Stromal cell of bone marrow (primary cell): ENCODE measurements at regions not wholly inside any gene's neighbourhood (a gene's known extent, or its start where the extent isn't known, plus 50 kb on each side); places are given as distances from the start of the nearest gene placed in this dataset.

Experiments
- DNase-seq: peaks from one replicate; pipeline ENCODE4 v3.0.0-alpha.2; 2012; ENCODE audit warnings: low read depth

DNA sequence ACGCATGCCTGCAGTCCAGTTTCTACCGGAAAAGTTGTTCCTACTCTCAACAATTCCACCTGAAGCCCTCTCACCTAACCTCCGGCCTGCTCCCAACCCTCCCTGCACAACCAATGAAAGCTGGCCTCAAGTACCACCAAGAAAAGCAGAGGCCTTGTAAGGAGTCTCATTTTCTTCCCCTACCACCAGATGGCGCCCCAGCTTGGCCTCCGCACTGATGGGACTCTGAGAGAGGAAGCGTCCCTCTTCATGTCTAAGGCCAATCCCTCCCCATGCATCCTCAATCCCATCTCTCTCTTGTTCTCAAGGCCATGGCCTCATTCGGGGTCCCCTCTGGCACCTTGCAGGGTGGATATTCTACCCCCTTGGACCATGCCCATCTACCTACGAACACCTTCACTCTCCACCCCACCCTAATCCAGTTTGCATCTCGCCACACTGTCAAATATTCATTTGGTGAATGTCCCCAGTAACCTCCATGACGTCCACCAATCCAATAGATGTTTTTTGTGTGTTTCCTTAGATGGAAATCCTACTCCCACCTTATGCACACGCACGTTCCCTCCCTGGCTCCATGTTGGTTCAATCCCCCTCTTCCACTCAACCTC, 412.8 kb downstream of the ZNF536 start:
- peak; percentile 2 for DNase-seq

DNA sequence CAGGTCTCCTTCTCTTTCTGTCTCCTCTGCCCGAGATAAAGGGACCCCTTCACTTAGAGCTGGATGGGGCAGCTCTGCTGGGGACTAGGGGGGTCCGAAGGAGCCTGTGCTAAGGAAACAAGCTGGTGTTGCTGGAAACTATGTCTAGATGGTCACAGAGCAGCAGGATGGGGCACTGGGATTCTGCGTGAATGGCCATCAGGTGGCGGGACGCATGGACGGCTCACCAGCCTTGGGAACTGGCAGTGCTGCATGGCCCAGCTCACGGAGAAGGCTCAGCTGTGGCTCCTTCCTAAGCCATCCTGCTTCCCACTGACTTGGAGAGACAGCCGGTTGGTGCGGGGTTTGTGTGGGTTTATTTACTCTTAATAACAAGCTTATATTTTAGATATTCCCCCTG, 411.8 kb downstream of the ZNF536 start:
- no peak for DNase-seq

DNA sequence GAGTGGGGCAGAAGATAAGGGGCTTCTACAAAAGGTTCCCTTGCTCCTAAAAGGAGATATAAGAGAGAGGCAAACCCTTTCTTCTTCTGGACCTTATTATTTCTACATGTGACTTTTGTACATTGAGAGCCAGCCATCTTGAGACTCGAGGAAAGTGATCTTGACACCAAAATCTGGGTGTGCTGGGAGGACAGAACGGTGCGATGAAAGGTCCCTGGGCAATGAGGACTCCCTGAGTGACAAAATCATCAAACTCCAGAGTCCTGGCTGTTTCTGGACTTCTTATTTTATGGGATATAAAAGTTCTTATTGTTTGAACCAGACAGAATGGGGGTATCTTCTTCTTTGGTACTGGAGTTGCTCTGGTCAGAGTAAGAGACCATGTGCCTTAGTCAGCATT, 411.0 kb downstream of the ZNF536 start:
- no peak for DNase-seq

DNA sequence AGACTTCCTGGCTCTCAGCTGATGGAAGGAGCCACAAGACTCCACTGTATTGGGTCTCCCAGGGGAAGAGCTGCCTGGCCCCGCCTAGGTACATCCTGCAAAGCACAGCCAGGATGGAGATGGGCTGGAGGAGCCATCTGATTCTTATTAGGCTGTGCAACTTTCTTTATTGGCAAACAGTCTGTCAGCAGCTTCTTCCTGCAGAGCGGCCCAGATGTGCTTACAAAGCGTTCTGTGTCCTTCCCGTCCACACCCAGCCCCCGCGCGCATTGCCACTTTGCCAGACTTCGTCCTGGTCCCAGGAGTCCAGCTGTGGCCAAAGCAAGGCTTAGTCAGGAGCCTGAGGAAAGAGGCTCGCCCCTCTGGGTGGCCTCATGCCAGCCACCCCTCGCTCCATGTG, 409.3 kb downstream of the ZNF536 start:
- DNase-seq = no peak

DNA sequence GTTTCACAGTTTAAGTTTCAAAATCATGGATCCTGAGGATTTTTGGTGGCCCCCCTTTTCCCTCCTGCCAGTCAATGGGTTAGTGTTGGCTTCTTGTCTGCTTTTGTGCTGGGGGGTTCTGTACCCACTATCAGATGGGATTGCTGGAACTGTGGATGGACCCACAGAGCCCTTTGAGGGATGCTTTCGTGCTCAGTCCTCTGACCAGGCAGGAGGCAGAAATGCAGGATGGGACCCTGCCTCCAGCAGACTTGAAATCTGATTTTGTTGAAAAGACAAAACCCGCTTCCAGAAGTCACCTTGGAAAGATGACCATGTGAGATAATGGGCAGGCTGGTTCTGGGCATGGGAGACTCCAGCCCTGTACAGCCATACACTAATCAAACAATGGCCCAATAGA, 408.9 kb downstream of the ZNF536 start:
- DNase-seq = no peak

DNA sequence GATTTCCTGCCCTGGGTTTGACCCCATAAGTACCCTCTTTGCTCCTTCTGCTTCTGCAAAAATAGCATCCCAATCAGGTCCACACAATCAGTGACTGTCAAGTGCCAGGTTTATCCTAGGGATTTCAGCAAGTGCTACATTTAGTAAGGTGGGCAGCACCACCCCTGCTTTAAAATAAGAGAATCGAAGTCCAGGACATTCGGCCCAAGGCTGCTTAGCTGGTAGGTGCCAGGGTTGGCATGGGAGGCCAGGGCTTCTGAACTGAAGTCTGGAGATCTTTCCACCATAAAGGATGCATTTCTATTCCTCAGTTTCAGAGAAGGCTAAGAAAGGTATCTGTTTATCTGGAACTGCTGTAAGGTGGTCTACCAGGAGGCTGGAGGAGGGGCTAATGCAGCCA, 408.3 kb downstream of the ZNF536 start:
- DNase-seq = no peak

DNA sequence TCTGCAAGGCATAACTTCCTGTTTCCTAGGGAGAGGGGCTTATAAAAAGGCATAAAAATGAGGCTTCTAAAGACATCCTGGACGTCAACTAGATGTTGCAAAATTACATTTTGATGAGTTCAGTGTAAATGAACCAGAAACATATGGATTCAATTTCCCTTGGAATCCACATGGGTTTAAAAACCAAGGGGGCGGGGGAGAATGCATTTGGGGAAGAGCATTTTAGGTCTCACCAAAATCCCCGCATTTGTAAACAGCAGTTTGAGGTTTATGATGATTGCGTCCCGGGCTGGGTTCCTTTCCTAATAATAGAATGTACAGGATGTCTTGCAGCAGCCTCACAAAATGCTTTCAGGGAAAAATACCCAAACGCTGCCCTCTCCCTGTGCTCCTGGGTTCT, 407.8 kb downstream of the ZNF536 start:
- no peak for DNase-seq

DNA sequence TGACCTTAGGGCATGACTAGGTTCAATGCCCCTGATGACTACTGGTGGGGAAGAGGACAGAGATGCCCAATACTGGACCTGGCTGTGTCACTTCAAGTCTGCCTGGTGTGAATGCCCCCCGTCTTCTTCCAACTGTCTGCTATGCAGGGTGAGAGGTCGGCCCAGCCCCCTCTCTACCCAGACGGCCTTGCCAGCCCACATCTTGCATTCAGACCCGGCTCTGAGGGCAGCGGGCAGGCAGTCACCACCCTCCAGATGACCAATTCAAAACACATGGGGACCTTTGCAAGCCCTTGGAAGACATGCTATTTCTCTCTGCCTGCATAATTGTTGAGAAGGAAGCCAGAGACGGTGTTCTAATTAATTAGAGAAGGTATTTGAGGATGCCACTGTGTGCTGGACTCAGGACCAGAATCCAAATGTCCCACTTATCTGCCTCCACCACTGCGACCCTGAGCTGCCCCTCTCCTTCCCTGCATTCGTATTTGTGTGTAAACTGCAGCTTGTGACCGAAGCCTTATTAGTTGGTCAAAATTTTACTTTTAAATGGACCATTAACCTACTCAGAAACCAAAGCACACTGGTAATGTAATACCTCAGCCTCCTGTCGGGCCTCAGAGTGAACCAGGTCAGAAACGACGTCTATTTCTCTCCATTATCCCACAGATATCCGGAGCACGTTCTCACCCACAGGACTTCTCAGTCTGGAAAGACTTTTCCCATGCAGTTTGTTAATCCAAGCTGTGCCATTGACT, 407.0 kb downstream of the ZNF536 start:
- no peak for DNase-seq

DNA sequence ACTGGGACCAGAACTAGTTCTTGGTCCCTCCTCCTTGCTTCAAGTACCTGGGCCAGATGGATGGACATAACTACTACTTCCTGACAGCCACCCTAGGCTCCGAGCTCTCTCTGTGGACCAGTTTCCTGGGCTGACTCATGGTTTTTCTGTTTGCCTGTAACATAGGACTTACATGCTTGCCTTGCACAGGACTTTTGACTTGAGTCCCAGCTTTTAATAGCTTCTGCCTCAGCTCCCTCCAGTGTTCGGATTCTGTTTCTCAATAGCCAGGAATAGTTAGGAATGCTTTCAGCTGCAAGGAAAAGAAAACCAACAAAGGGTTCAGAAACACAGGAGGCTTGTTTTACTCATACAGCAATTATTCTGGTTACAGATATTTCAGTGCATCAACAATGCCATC, 405.9 kb downstream of the ZNF536 start:
- DNase-seq = no peak

DNA sequence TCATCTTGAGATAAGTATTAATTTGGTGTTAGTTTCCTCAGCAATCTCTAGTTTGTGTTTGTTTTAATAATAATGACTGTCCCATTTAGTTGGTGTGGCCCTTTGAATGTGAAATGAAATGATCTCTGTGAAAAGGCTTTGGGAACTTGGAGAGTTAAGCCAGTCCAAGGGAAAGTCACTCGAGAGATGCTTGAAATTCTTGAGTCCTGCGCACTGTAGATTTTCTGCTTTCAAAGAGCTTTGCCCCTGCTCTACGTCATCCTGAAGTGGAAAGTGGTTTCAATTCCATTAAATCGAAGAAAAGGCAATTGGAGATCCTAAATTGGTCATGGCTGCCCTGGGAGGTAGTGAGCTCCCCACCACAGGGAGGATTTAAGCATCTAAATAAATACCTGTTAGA, 403.8 kb downstream of the ZNF536 start:
- no peak for DNase-seq

DNA sequence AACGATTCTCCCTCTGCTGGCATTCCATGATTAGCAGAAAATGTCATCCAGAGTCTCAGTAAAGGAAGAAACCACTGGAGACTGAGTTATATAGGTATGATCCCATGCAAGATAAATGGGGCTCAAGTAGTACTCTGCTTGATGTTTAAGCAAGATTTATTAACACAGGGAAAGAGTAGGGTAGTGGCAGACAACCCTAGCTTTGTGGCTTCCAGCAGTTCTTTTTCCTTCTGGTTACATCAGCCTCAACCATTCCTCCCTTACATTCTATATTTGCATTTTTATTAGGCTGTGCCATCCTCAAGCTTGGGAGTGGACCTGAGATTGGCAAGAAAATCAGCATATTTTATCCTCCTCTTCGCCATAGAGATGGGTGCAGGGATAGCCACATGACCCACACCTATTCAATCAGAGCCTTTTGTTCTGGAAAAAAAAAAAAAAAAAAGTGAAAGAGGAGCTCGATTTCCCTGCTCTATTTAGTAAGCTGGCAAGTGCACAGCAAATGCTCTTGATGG, 402.1 kb downstream of the ZNF536 start:
- DNase-seq = no peak

DNA sequence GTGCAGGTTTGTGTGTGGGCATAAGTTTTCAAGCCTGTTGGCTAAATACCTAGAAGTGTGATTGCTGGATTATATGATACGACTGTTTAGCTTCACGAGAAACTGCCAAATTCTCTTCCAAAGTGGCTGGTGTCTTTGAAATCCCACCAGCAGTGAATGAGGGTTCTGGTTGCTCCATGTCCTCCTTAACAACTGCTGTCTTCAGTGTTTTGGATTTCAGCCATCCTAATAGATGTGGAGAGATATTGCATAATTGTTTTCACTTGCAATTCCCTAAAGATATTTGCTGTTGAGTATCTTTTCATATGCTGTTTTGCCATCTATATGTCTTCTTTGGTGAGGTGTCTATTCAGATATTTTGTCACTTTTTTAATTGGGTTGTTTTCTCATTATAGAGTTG, 390.5 kb downstream of the ZNF536 start:
- no peak for DNase-seq

DNA sequence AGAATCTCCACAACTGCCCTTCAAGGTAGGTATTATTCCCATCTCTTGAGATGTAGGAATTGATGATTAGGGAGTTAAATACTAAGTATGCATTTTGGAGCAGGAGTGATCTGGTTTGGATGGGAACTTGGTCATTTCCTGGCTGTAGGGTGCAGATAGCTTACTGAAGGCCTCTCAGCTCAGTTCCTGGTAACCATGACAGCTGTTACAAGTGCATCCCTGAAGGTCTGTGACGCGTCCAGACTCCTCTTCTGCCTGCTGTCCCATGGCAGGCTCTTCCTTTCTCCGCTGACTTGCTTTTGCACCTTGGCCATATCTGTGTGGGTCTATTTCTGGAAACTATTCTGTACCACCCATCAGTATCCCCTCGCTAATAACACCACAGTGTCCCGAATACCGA, 387.8 kb downstream of the ZNF536 start:
- DNase-seq = no peak

DNA sequence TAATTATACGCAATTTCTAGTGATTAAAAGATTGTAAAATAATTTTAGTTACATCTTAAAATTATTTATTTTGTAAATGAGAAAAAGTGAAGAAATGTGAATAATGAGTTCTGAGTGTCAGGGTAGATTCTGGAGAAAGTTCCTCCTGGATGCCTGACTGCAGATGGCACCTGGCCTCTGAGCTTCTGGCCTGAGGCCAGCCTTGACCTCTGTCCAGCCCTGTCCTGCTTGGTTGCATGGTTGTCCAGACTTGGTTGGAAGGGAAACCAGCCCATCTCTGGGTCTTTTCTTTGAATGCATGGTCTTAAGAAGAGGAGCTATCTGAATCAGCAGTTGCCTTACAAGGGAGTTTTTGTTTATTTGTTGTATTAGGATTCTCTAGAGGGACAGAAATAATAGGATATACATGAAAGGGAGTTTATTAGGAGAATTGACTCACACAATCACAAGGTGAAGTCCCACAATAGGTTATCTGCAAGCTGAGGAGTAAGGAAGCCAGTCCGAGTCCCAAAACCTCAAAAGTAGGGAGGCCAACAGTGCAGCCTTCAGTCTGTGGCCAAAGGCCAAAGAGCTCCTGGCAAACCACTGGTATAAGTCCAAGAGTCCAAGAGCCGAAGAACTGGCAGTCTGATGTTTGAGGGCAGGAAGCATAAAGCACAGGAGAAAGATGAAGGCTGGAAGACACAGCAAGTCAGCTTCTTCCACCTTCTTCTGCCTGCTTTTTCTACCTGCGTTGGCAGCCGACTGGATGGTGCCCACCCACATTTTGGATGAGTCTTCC, 385.8 kb downstream of the ZNF536 start:
- no peak for DNase-seq

DNA sequence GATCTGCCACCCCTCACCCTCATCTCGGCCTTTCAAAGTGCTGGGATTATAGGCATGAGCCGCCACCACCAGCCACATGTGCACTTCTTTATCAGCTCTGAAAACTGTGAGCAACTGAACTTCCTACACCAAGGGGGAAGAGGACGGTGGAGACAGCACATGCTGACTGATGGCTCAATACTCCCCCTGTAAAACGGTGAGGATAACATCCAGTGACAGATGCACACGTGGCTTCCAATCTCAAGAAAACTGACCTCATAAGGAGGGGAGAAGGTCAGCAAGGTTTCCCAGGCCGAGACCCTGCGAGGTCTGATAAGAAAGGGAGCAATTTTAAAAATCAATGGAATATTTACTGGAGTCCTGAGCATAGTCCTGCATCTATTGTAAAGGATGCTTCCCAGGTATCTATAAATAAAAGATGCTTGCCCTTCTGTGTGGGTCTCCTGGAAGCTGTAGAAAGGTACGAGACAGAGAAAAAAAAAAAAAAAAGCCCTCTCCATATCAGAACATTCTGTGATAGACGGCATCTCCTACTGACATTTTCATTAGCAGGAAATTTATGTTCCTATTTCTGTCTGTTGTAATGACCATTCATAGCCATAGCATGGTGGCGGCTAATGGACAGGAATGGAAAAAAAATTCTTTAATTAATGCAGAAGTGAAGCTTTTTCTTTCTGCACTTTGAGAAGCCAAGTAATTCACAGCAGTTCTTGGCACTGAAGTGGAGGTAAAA, 385.1 kb downstream of the ZNF536 start:
- no peak for DNase-seq

DNA sequence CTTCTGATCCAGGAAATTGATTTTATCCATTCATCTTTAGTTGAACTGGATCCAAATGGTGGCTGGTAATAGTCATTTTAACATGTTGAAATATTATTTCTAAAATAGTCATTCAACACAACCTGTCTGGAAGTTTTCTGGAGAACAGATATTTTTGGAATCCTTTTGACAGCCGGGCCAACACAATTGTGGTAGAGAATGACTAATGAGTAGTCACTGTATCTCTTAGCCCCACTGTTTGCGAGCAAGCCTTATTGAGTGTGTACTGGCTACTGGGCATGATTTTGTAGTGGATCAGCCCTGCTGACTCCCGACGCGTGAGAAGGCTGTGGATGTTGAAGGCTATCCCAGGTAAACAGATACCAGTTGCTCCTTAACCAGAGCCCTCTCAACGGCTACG, 383.4 kb downstream of the ZNF536 start:
- DNase-seq = no peak

DNA sequence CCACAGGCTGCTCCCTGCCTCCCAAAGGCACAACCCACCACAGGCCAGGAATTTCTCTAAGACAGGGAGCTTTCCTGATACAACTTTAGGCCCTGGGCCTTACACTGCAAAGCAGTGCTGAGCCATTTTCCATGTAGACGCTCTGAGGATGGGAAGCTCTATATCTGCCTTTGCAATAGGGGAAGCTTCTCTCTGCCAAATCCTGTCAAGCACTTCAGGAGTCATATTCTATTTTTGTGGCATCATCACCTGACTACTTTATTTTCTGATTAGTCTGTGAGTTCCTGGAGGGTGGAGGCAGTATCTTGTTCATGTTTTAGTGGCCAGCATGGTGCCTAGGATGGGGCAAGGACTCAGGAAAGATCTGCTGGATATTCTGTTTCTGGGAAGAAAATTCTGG, 382.0 kb downstream of the ZNF536 start:
- no peak for DNase-seq

DNA sequence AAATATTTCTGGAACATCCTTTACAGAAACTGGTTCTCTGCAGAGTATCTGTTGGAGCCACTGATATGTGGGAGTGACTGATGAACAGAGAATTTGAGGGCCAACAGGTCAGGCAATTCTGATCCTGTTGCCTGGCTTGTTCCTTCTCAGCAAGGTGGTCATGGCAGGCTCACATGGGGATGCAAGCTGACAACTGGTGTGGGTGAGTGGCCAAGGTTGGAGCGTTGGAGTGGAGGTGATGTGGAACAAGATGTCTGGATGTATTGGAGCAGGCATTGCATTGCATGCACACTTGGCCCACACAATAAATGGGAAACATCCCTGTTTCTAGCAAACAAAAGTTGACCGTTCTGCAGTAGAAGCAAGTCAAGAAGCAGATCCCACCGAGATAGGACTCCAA, 380.7 kb downstream of the ZNF536 start:
- no peak for DNase-seq

DNA sequence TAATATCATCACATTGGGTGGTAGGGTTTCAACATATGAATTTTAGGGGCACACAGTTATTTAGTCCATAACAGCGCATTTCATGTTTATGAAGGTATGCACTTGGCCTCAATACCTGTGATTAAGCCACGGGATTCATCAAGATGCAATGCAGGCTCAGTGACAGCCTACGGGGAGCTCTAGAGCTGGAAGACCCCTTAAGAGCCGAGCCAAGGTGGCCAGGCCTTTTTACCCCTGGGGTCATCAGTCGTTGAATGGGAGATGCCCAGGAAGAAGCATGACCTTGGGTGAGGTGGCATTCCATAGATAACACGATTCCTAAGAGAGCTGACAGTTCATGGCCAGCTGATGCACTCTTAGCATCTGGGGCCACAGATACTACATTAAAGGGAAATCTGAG, 380.0 kb downstream of the ZNF536 start:
- DNase-seq = no peak

DNA sequence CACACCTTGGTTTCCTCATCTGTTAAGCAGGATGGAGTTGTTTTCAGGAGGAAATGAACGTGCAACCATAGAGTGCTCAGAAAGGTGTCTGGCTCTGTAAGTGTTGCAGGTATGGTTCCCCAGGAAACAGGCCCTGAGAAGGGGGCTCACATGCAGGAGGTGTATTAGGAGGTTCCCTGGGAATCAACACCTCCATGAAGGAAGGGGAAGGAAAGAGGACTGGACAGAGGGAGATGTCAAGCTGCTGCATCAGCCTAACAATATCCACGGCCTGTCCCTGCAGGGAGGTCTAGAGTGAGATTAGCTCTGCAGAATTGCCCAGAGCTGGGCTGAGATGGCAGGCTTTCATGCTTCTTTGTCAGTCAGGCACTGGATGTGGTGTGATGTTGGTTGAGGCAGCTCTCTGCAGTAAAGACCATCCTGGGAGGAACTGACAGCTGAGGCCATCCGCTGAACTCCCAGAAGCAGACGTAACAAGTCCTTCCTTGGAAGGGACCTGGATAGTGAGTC, 373.3 kb downstream of the ZNF536 start:
- no peak for DNase-seq

DNA sequence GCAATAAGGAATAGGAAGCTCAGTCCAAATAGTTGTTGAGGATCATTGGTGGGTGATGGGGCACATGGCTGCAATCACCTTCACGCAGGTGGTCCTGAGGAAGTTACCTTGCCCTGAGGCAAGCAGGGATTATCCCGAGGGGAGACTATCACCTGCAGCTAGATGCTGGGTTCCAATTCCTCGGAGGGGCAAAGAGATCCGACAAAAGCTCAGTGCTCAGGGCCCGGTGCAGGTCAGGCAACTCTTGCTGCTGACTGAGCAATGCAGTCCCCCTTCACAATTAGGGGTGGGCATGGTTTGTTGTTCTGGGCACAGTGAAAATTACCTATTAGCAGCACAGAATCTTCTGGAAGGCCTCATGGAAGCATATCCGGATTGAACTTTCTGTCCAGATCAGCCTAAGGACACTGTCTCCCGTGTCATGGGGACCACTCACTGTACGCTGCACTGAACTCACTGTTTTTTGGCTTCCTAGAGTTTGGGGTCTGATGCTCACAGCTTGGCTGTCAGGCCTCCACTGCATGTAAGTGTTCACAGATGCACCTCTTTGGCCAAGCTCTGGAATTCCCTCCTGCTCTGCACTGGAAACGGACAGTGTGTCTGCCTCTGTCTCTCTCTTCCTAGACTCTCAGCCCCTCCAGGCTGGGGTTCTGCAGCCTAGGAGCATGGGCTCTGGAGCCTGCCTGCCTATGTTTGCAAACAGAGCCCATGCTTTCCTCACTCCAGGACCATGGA, 372.7 kb downstream of the ZNF536 start:
- DNase-seq = no peak

DNA sequence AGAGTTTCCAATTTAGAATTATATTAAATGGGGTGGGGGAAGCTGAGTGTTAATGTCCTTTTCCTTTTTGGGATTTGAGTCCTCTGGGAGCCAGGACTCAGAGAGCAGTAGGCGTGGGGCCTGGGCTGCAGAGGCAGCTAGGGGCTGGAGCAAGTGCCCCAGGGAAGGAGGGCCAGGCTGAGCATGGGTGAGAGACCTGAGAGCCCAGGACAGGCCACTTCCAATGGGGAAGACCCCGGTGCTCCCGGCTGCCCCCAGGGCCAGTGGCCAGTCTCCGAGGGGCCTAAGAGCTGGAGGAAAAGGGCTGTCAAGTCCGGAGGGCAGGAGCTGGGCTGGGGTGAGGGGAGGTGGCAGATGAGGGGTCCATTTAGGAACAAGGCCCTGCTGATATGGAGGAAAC, 371.5 kb downstream of the ZNF536 start:
- DNase-seq = no peak
